Neural progenitor cell (in vitro differentiated cells): ENCODE measurements at regions not wholly inside any gene's neighbourhood (a gene's known extent, or its start where the extent isn't known, plus 50 kb on each side); places are given as distances from the start of the nearest gene placed in this dataset.

ENCODE experiments used
- EZH2 ChIP-seq: fragments of 200-600 bp; sonication (generic); IDR thresholded peaks from 2 replicates; pipeline ENCODE4 v1.6.1; 2017; ENCODE audit warnings: antibody characterized with exemption, mild to moderate bottlenecking, moderate library complexity
- TF ChIP-seq, protein P1 (sequence below): fragments of 200-600 bp; sonication (generic); IDR thresholded peaks from 2 replicates; pipeline ENCODE4 v1.5.1; 2017; ENCODE audit warnings: antibody characterized with exemption, mild to moderate bottlenecking

DNA sequence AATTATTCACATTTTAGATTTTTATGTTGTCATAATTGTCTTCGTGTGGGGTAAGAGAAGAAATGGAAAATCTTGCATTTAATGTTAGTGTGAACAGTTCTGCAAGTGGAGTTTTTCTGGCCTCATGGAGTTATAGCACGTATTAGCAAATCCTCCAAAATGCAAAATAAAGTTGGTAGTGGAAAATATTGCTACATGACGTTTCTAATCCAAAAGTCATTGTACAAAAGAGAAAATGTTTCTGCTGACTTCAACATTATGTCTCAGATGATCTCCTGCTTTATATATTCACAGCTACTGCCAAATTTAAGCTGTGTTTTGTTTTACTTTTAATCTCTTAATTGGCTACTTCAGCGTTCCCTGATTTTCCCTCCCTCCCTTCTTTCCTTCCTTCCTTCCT, 1804.0 kb upstream of the RAG2 start:
- TF ChIP-seq, protein P1, sequence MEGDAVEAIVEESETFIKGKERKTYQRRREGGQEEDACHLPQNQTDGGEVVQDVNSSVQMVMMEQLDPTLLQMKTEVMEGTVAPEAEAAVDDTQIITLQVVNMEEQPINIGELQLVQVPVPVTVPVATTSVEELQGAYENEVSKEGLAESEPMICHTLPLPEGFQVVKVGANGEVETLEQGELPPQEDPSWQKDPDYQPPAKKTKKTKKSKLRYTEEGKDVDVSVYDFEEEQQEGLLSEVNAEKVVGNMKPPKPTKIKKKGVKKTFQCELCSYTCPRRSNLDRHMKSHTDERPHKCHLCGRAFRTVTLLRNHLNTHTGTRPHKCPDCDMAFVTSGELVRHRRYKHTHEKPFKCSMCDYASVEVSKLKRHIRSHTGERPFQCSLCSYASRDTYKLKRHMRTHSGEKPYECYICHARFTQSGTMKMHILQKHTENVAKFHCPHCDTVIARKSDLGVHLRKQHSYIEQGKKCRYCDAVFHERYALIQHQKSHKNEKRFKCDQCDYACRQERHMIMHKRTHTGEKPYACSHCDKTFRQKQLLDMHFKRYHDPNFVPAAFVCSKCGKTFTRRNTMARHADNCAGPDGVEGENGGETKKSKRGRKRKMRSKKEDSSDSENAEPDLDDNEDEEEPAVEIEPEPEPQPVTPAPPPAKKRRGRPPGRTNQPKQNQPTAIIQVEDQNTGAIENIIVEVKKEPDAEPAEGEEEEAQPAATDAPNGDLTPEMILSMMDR = no peak
- TF ChIP-seq EZH2 = no peak
